ENCODE measurements at regions not wholly inside any gene's neighbourhood (a gene's known extent, or its start where the extent isn't known, plus 50 kb on each side); places are given as distances from the start of the nearest gene placed in this dataset.
"Not testable (repeated sequence)": the region's sequence is repeated elsewhere in the genome, so short reads cannot be mapped to it uniquely, and the experiment has no call there.

GRCh38 chr4:117821834-117822233, 212.5 kb upstream of the NDST3 start:
- no peak for DNase-seq

- no peak for DNase-seq
Measured at GRCh38 chr4:117823388-117823787, 210.9 kb upstream of the NDST3 start.

- no peak for DNase-seq
Measured at GRCh38 chr4:117825600-117825999, 208.7 kb upstream of the NDST3 start.

GRCh38 chr4:117831060-117831683, 203.1 kb upstream of the NDST3 start:
- no peak for DNase-seq

- DNase-seq: no peak
Measured at GRCh38 chr4:117835566-117835965, 198.7 kb upstream of the NDST3 start.

- DNase-seq: no peak
Measured at GRCh38 chr4:117844594-117844993, 189.7 kb upstream of the NDST3 start.

- DNase-seq: no peak
Measured at GRCh38 chr4:117845270-117845669, 189.0 kb upstream of the NDST3 start.

GRCh38 chr4:117847849-117848248, 186.4 kb upstream of the NDST3 start:
- DNase-seq: no peak

GRCh38 chr4:117868201-117868600, 166.1 kb upstream of the NDST3 start:
- no peak for DNase-seq

GRCh38 chr4:117873779-117874178, 160.5 kb upstream of the NDST3 start:
- no peak for DNase-seq

GRCh38 chr4:117874216-117874615, 160.1 kb upstream of the NDST3 start:
- DNase-seq: no peak

- DNase-seq: no peak
Measured at GRCh38 chr4:117889978-117890377, 144.3 kb upstream of the NDST3 start.

- peak; percentile 25 for DNase-seq
Measured at GRCh38 chr4:117893207-117893606, 141.1 kb upstream of the NDST3 start.

GRCh38 chr4:117898496-117898895, 135.8 kb upstream of the NDST3 start:
- peak; percentile 37 for DNase-seq

- peak; percentile 11 for DNase-seq
Measured at GRCh38 chr4:117900832-117901231, 133.5 kb upstream of the NDST3 start.

- DNase-seq: peak; percentile 26
Measured at GRCh38 chr4:117907646-117908045, 126.6 kb upstream of the NDST3 start.

GRCh38 chr4:117908306-117909207, 125.7 kb upstream of the NDST3 start:
- no peak for DNase-seq

- DNase-seq: no peak
Measured at GRCh38 chr4:117916728-117917127, 117.6 kb upstream of the NDST3 start.

- DNase-seq: not testable (repeated sequence)
Measured at GRCh38 chr4:117922311-117922710, 112.0 kb upstream of the NDST3 start.

GRCh38 chr4:117927823-117928222, 106.5 kb upstream of the NDST3 start:
- DNase-seq: not testable (repeated sequence)

GRCh38 chr4:117941611-117942010, 92.7 kb upstream of the NDST3 start:
- no peak for DNase-seq

- DNase-seq: no peak
Measured at GRCh38 chr4:117949621-117950020, 84.7 kb upstream of the NDST3 start.

GRCh38 chr4:117957571-117957970, 76.7 kb upstream of the NDST3 start:
- no peak for DNase-seq

GRCh38 chr4:117965622-117966021, 68.7 kb upstream of the NDST3 start:
- peak; percentile 20 for DNase-seq

Measured in fibroblast of skin of right biceps (primary cell).